Transverse colon (tissue), 4 donors: ENCODE measurements at regions not wholly inside any gene's neighbourhood (a gene's known extent, or its start where the extent isn't known, plus 50 kb on each side); places are given as distances from the start of the nearest gene placed in this dataset.

ENCODE experiments used
- EP300 ChIP-seq: sonication (generic); formaldehyde crosslinking; IDR thresholded peaks from one replicate; pipeline ENCODE4 v1.6.1; 2017; ENCODE audit warnings: antibody characterized with exemption, low read depth
- POLR2A ChIP-seq: fragments of 450-650 bp; IDR thresholded peaks from one replicate; pipeline ENCODE4 v1.6.1; 2016; ENCODE audit warnings: antibody characterized with exemption, mild to moderate bottlenecking, moderate library complexity
- POLR2AphosphoS5 ChIP-seq, 3 donors: sonication (generic); formaldehyde crosslinking; IDR thresholded peaks; one replicate each; pipeline ENCODE4 v1.6.1; 2016; ENCODE audit warnings: antibody characterized with exemption in 3 of 3
- TF ChIP-seq, protein P1 (sequence below), 5 experiments: fragments of 200-600 bp in 3 of 5; fragments of 450-650 bp in 2 of 5; sonication (generic) in 3 of 5; IDR thresholded peaks; 1 replicate in 2 of 5; 2 replicates in 3 of 5; pipeline ENCODE4 v1.5.1; 2016 to 2017; ENCODE audit warnings: antibody characterized with exemption in 5 of 5, inconsistent platforms in 3 of 5, mild to moderate bottlenecking in 2 of 5, moderate library complexity in 1 of 5

DNA sequence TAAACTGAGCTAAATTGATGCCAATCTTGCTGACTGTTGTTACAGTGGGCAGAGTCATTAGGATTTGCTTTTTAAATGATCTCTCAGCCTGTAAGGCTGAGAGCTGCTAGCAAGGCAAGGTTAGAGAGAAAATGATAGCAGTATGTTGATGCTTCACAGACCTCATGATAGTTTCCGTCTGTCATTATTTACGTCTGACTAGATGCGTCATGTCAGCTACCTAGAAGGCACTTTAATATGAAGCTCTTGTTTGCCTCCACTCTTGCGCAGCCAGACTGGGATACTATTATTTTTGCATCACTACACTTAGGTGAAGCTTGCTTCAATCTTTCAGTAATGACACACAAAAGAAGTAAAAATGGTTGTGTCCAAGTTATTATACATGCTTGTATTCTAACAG, 313.8 kb downstream of the LNPK start:
- TF ChIP-seq, protein P1, sequence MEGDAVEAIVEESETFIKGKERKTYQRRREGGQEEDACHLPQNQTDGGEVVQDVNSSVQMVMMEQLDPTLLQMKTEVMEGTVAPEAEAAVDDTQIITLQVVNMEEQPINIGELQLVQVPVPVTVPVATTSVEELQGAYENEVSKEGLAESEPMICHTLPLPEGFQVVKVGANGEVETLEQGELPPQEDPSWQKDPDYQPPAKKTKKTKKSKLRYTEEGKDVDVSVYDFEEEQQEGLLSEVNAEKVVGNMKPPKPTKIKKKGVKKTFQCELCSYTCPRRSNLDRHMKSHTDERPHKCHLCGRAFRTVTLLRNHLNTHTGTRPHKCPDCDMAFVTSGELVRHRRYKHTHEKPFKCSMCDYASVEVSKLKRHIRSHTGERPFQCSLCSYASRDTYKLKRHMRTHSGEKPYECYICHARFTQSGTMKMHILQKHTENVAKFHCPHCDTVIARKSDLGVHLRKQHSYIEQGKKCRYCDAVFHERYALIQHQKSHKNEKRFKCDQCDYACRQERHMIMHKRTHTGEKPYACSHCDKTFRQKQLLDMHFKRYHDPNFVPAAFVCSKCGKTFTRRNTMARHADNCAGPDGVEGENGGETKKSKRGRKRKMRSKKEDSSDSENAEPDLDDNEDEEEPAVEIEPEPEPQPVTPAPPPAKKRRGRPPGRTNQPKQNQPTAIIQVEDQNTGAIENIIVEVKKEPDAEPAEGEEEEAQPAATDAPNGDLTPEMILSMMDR (IDR thresholded peaks at IDR 0.05): no peak
- TF ChIP-seq POLR2A: no peak
- TF ChIP-seq POLR2AphosphoS5 (IDR thresholded peaks at IDR 0.05): no peak
- no peak for TF ChIP-seq EP300
